Neural progenitor cell (in vitro differentiated cells): ENCODE measurements at regions not wholly inside any gene's neighbourhood (a gene's known extent, or its start where the extent isn't known, plus 50 kb on each side); places are given as distances from the start of the nearest gene placed in this dataset.

ENCODE experiments used
- DNase-seq: peaks from one replicate; pipeline ENCODE4 v3.0.0-alpha.2; 2016; ENCODE audit warnings: low spot score
- H2AFZ ChIP-seq: fragments of 200-600 bp; sonication (generic); replicated peaks from 2 replicates; pipeline ENCODE4 v1.6.1; 2016; ENCODE audit warnings: antibody characterized with exemption
- H3F3A ChIP-seq: fragments of 200-600 bp; sonication (generic); 2 replicates; pipeline ENCODE4 v1.6.1; 2016; ENCODE audit warnings: antibody characterized with exemption, low read depth
- H3K27ac ChIP-seq: fragments of 200-600 bp; sonication (generic); 2 replicates; pipeline ENCODE4 v1.5.1; 2016; ENCODE audit warnings: mild to moderate bottlenecking
- H3K27me3 ChIP-seq: fragments of 200-600 bp; sonication (generic); 2 replicates; pipeline ENCODE4 v1.6.1; 2016; ENCODE audit warnings: mild to moderate bottlenecking, moderate library complexity
- H3K36me3 ChIP-seq: fragments of 200-600 bp; sonication (generic); 2 replicates; pipeline ENCODE4 v1.5.1; 2016
- H3K4me1 ChIP-seq: fragments of 200-600 bp; sonication (generic); 2 replicates; pipeline ENCODE4 v1.6.1; 2016; ENCODE audit warnings: mixed run types
- H3K4me2 ChIP-seq: fragments of 200-600 bp; sonication (generic); 2 replicates; pipeline ENCODE4 v1.6.1; 2016
- H3K4me3 ChIP-seq: fragments of 200-600 bp; sonication (generic); 2 replicates; pipeline ENCODE4 v1.5.1; 2016
- H3K79me2 ChIP-seq: fragments of 200-600 bp; sonication (generic); 2 replicates; pipeline ENCODE4 v1.6.1; 2016; ENCODE audit warnings: low read depth
- H3K9ac ChIP-seq: fragments of 200-600 bp; sonication (generic); 2 replicates; pipeline ENCODE4 v1.6.1; 2016
- H3K9me3 ChIP-seq: fragments of 200-600 bp; sonication (generic); 2 replicates; pipeline ENCODE4 v1.5.1; 2016; ENCODE audit warnings: low read depth
- H4K20me1 ChIP-seq: fragments of 200-600 bp; sonication (generic); 2 replicates; pipeline ENCODE4 v1.6.1; 2016; ENCODE audit warnings: low read depth
- H3K27ac Mint-ChIP-seq: 3 replicates; pipeline ENCODE4 v1.8.0; 2021; ENCODE audit warnings: mixed read lengths
- H3K27me3 Mint-ChIP-seq: 2 replicates; pipeline ENCODE4 v1.8.0; 2022; ENCODE audit warnings: low read depth, mild to moderate bottlenecking, inconsistent platforms, moderate library complexity, mixed read lengths; ENCODE audit not compliant: insufficient read depth
- H3K36me3 Mint-ChIP-seq: 3 replicates; pipeline ENCODE4 v1.8.0; 2021; ENCODE audit warnings: mixed read lengths
- H3K4me1 Mint-ChIP-seq: 3 replicates; pipeline ENCODE4 v1.8.0; 2021; ENCODE audit warnings: mixed read lengths
- H3K4me3 Mint-ChIP-seq: 3 replicates; pipeline ENCODE4 v1.8.0; 2021; ENCODE audit warnings: mild to moderate bottlenecking, moderate library complexity, mixed read lengths
- H3K9me3 Mint-ChIP-seq: 3 replicates; pipeline ENCODE4 v1.8.0; 2020; ENCODE audit warnings: mixed read lengths
- CTCF ChIP-seq: fragments of 200-600 bp; sonication (generic); IDR thresholded peaks from 2 replicates; pipeline ENCODE4 v1.5.1; 2017; ENCODE audit warnings: antibody characterized with exemption, mild to moderate bottlenecking
- EZH2 ChIP-seq: fragments of 200-600 bp; sonication (generic); IDR thresholded peaks from 2 replicates; pipeline ENCODE4 v1.6.1; 2017; ENCODE audit warnings: antibody characterized with exemption, mild to moderate bottlenecking, moderate library complexity
- EZH2phosphoT487 ChIP-seq: fragments of 200-600 bp; sonication (generic); IDR thresholded peaks from 2 replicates; pipeline ENCODE4 v1.6.1; 2017; ENCODE audit warnings: antibody characterized with exemption

- H3K4me2 ChIP-seq, result no peak overlapping the region
- H3K9me3 ChIP-seq, result no peaks in the 10 kb centered on the region
- Mint-ChIP-seq H3K4me1 (peaks cover 3% of the 10 kb centered on the region), H3K27me3 (no peaks in the 10 kb centered on the region), H3K4me3 (no peak overlapping the region), H3K9me3 (no peaks in the 10 kb centered on the region), H3K36me3 (no peaks in the 10 kb centered on the region), H3K27ac (no peak overlapping the region)
- no peak overlapping the region for H3K27ac ChIP-seq
- peaks cover 18% of the 10 kb centered on the region for H3K4me1 ChIP-seq
- no peak overlapping the region for H3K9ac ChIP-seq
- H3K79me2 ChIP-seq, result no peaks in the 10 kb centered on the region
- no peak for TF ChIP-seq EZH2
- H3F3A ChIP-seq, result no peaks in the 10 kb centered on the region
- H3K27me3 ChIP-seq, result no peaks in the 10 kb centered on the region
- no peak overlapping the region for H3K4me3 ChIP-seq
- DNase-seq, result no peak
- H3K36me3 ChIP-seq, result no peaks in the 10 kb centered on the region
- H4K20me1 ChIP-seq, result no peaks in the 10 kb centered on the region
- no peak overlapping the region for H2AFZ ChIP-seq
Observed at GRCh38 chr3:181300033-181300432, 310.5 kb upstream of the DNAJC19 start.

- no peak overlapping the region for H2AFZ ChIP-seq
- Mint-ChIP-seq H3K4me3 (no peak overlapping the region), H3K27ac (no peak overlapping the region), H3K9me3 (no peaks in the 10 kb centered on the region), H3K27me3 (no peaks in the 10 kb centered on the region), H3K36me3 (no peaks in the 10 kb centered on the region), H3K4me1 (peaks cover 3% of the 10 kb centered on the region)
- H4K20me1 ChIP-seq, result no peaks in the 10 kb centered on the region
- DNase-seq, result no peak
- no peak overlapping the region for H3K4me3 ChIP-seq
- H3K4me1 ChIP-seq, result peaks cover 18% of the 10 kb centered on the region
- H3K9ac ChIP-seq, result no peak overlapping the region
- no peak overlapping the region for H3K27ac ChIP-seq
- no peak overlapping the region for H3K4me2 ChIP-seq
- TF ChIP-seq EZH2phosphoT487, result no peak
- no peak for TF ChIP-seq CTCF
- TF ChIP-seq EZH2, result no peak
- H3K27me3 ChIP-seq, result no peaks in the 10 kb centered on the region
- H3K9me3 ChIP-seq, result no peaks in the 10 kb centered on the region
- H3F3A ChIP-seq, result no peaks in the 10 kb centered on the region
- no peaks in the 10 kb centered on the region for H3K79me2 ChIP-seq
- no peaks in the 10 kb centered on the region for H3K36me3 ChIP-seq
Observed at GRCh38 chr3:181298421-181298820, 308.9 kb upstream of the DNAJC19 start.

- H3K9me3 Mint-ChIP-seq, result no peaks in the 10 kb centered on the region
- Histone ChIP-seq H3K4me3 (no peak overlapping the region), H3K4me1 (peaks cover 7% of the 10 kb centered on the region), H3K79me2 (no peaks in the 10 kb centered on the region), H3K27ac (no peak overlapping the region), H4K20me1 (no peaks in the 10 kb centered on the region), H3K4me2 (no peak overlapping the region), H3K36me3 (no peaks in the 10 kb centered on the region), H3K27me3 (no peaks in the 10 kb centered on the region), H2AFZ (no peak overlapping the region), H3K9me3 (no peaks in the 10 kb centered on the region), H3F3A (no peaks in the 10 kb centered on the region), H3K9ac (no peak overlapping the region)
- no peak overlapping the region for H3K4me3 Mint-ChIP-seq
- H3K36me3 Mint-ChIP-seq, result no peaks in the 10 kb centered on the region
- DNase-seq, result no peak
- H3K27ac Mint-ChIP-seq, result no peak overlapping the region
- H3K4me1 Mint-ChIP-seq, result peaks cover 12% of the 10 kb centered on the region
- no peaks in the 10 kb centered on the region for H3K27me3 Mint-ChIP-seq
- TF ChIP-seq CTCF (no peak), EZH2 (no peak), EZH2phosphoT487 (no peak)
Observed at GRCh38 chr3:181292984-181293383, 303.4 kb upstream of the DNAJC19 start.

GRCh38 chr3:181290941-181291340, 301.4 kb upstream of the DNAJC19 start:
- TF ChIP-seq EZH2 (no peak), EZH2phosphoT487 (no peak), CTCF (no peak)
- H3K27ac Mint-ChIP-seq, result no peak overlapping the region

More at GRCh38 chr3:181290941-181291340, 301.4 kb upstream of the DNAJC19 start:
- no peak overlapping the region for H3K4me2 ChIP-seq
- H4K20me1 ChIP-seq, result no peaks in the 10 kb centered on the region
- H3K27me3 ChIP-seq, result no peaks in the 10 kb centered on the region
- H3K36me3 Mint-ChIP-seq, result no peaks in the 10 kb centered on the region
- H3K27ac ChIP-seq, result no peak overlapping the region
- no peak overlapping the region for H3K4me3 ChIP-seq
- no peaks in the 10 kb centered on the region for H3K27me3 Mint-ChIP-seq
- H3K9me3 Mint-ChIP-seq, result no peaks in the 10 kb centered on the region
- no peak for DNase-seq
- H3K79me2 ChIP-seq, result no peaks in the 10 kb centered on the region
- no peak overlapping the region for H2AFZ ChIP-seq
- no peak overlapping the region for H3K4me3 Mint-ChIP-seq
- H3K4me1 Mint-ChIP-seq, result peaks cover 10% of the 10 kb centered on the region
- no peaks in the 10 kb centered on the region for H3K36me3 ChIP-seq
- H3K9ac ChIP-seq, result no peak overlapping the region
- H3F3A ChIP-seq, result no peaks in the 10 kb centered on the region
- H3K9me3 ChIP-seq, result no peaks in the 10 kb centered on the region
- H3K4me1 ChIP-seq, result peaks cover 7% of the 10 kb centered on the region
